HG03139 (cell line): ENCODE measurements at regions not wholly inside any gene's neighbourhood (a gene's known extent, or its start where the extent isn't known, plus 50 kb on each side); places are given as distances from the start of the nearest gene placed in this dataset.
"Not testable (repeated sequence)": the region's sequence is repeated elsewhere in the genome, so short reads cannot be mapped to it uniquely, and the experiment has no call there.

ENCODE experiments used
- ATAC-seq: cut with Tn5 transposase; IDR thresholded peaks from one replicate; pipeline ENCODE4 v1.9.1; 2021; ENCODE audit not compliant: unreplicated experiment

GRCh38 chr16:85435700-85436099, 177.4 kb upstream of the GSE1 start:
- no peak for ATAC-seq

- ATAC-seq = no peak
Measured at GRCh38 chr16:85436207-85436606, 176.9 kb upstream of the GSE1 start.

- no peak for ATAC-seq
Measured at GRCh38 chr16:85436636-85437165, 176.4 kb upstream of the GSE1 start.

- no peak for ATAC-seq
Measured at GRCh38 chr16:85437166-85438052, 175.7 kb upstream of the GSE1 start.

GRCh38 chr16:85438981-85439685, 174.0 kb upstream of the GSE1 start:
- no peak for ATAC-seq

GRCh38 chr16:85440744-85441143, 172.4 kb upstream of the GSE1 start:
- ATAC-seq = no peak

GRCh38 chr16:85441189-85441889, 171.8 kb upstream of the GSE1 start:
- ATAC-seq = no peak

- ATAC-seq = no peak
Measured at GRCh38 chr16:85441890-85442670, 171.0 kb upstream of the GSE1 start.

GRCh38 chr16:85443116-85443515, 170.0 kb upstream of the GSE1 start:
- no peak for ATAC-seq

GRCh38 chr16:85443531-85443930, 169.6 kb upstream of the GSE1 start:
- ATAC-seq = no peak

- no peak for ATAC-seq
Measured at GRCh38 chr16:85445064-85445778, 167.9 kb upstream of the GSE1 start.

GRCh38 chr16:85445779-85446222, 167.3 kb upstream of the GSE1 start:
- ATAC-seq = no peak

GRCh38 chr16:85446951-85447692, 166.0 kb upstream of the GSE1 start:
- no peak for ATAC-seq

GRCh38 chr16:85447693-85448313, 165.3 kb upstream of the GSE1 start:
- no peak for ATAC-seq

- no peak for ATAC-seq
Measured at GRCh38 chr16:85448557-85449190, 164.4 kb upstream of the GSE1 start.

- no peak for ATAC-seq
Measured at GRCh38 chr16:85449191-85449884, 163.8 kb upstream of the GSE1 start.

GRCh38 chr16:85449885-85450245, 163.3 kb upstream of the GSE1 start:
- no peak for ATAC-seq

GRCh38 chr16:85451142-85451541, 162.0 kb upstream of the GSE1 start:
- ATAC-seq = not testable (repeated sequence)
